ENCODE measurements at regions not wholly inside any gene's neighbourhood (a gene's known extent, or its start where the extent isn't known, plus 50 kb on each side); places are given as distances from the start of the nearest gene placed in this dataset.
"Not testable (repeated sequence)": the region's sequence is repeated elsewhere in the genome, so short reads cannot be mapped to it uniquely, and the experiment has no call there.

DNA sequence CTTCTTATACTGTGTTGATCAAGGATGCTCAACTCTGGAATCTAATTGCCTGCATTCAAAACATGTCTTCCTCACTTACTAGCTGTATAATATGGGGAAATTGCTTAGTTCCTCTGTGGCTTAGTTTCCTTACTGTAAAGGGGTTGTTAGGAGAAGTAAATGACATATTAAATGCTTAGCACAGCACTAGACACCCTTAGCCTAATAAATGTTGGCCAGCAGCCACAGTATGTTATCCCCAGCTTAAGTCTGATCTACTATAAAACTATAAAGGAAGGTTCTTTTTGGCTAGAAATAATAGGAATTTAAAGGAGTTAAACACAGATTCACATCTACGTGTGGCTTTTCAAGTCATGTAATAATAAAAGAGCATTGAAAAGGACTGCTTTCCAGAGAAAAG, 232.4 kb downstream of the PCSK1 start:
- WGBS, 2 donors = 52 to 63% methylated on average over 1 of the region's 1 CpG

DNA sequence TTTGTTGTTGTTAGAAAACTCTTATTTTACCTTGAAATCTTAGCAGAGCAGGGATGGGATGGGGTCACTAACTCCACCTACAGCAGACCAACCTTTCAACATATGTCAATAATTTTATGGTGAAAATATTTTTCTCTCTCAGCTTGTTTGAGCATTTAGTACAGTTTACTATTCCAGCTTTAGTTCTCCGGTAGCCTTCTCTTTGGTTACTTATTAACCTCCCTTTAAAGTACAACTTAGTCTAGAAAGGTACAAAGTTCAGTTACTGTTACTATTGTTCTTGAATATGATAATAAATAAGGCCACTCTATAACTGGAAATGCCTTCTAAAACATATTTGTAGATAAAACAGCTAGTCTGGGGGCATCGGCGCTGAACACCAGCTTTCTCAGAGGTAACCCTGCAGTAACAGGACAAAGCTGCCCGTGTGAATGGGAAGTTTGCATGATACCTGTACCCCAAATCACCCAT, 233.3 kb downstream of the PCSK1 start:
- no peaks in the 10 kb centered on the region for H3K36me3 ChIP-seq
- H3K27ac ChIP-seq = no peak overlapping the region
- no peaks in the 10 kb centered on the region for H3K27me3 ChIP-seq
- H3K9me3 ChIP-seq = no peaks in the 10 kb centered on the region
- TF ChIP-seq POLR2AphosphoS5 (IDR thresholded peaks at IDR 0.05) (no peak), POLR2A (IDR thresholded peaks at IDR 0.05) (no peak), EP300 (IDR thresholded peaks at IDR 0.05) (no peak), CTCF (IDR thresholded peaks at IDR 0.05) (no peak)
- no peak for ATAC-seq (ENCODE audit: low FRiP score in 2 of 2)
- no peaks in the 10 kb centered on the region for H3K4me1 ChIP-seq
- no peak for DNase-seq
- H3K4me3 ChIP-seq = no peak overlapping the region
- 72 to 83% methylated on average over 4 of the region's 4 CpGs for WGBS, 2 donors

More for the DNA sequence above, 232.4 kb downstream of the PCSK1 start:
- Histone ChIP-seq H3K9me3 (no peaks in the 10 kb centered on the region), H3K27me3 (no peaks in the 10 kb centered on the region), H3K4me1 (no peaks in the 10 kb centered on the region), H3K4me3 (no peak overlapping the region), H3K36me3 (no peaks in the 10 kb centered on the region), H3K27ac (no peak overlapping the region)
- DNase-seq = no peak
- peak in 1 of 2 donors; percentile 70 for ATAC-seq (ENCODE audit: low FRiP score in 2 of 2)
- TF ChIP-seq CTCF (IDR thresholded peaks at IDR 0.05) = no peak
- no peak for TF ChIP-seq POLR2A (IDR thresholded peaks at IDR 0.05)
- TF ChIP-seq EP300 (IDR thresholded peaks at IDR 0.05) = no peak
- no peak for TF ChIP-seq POLR2AphosphoS5 (IDR thresholded peaks at IDR 0.05)

GRCh38 chr5:96198356-96199058, 234.5 kb downstream of the PCSK1 start:
- TF ChIP-seq POLR2A (IDR thresholded peaks at IDR 0.05) (no peak), CTCF (IDR thresholded peaks at IDR 0.05) (no peak), EP300 (IDR thresholded peaks at IDR 0.05) (no peak), POLR2AphosphoS5 (IDR thresholded peaks at IDR 0.05) (no peak)
- H3K27me3 ChIP-seq = no peaks in the 10 kb centered on the region
- H3K9me3 ChIP-seq = no peaks in the 10 kb centered on the region
- DNase-seq (no peak), ATAC-seq (ENCODE audit: low FRiP score in 2 of 2) (peak in 1 of 2 donors; percentile 42)
- no peak overlapping the region for H3K27ac ChIP-seq
- H3K36me3 ChIP-seq = no peaks in the 10 kb centered on the region
- no peak overlapping the region for H3K4me3 ChIP-seq
- WGBS, 2 donors = 59 to 70% methylated on average over 3 of the region's 3 CpGs
- no peaks in the 10 kb centered on the region for H3K4me1 ChIP-seq

- ATAC-seq (ENCODE audit: low FRiP score in 2 of 2); H3K9me3 ChIP-seq; DNase-seq; H3K4me1 ChIP-seq; H3K4me3 ChIP-seq; H3K36me3 ChIP-seq; H3K27me3 ChIP-seq: not testable (repeated sequence)
- WGBS, 2 donors = 86 to 90% methylated on average over 3 of the region's 3 CpGs
- peak overlapping the region in 1 of 4 donors; percentile 40 for H3K27ac ChIP-seq
Observed at GRCh38 chr5:96197767-96198166, 235.3 kb downstream of the PCSK1 start.

DNA sequence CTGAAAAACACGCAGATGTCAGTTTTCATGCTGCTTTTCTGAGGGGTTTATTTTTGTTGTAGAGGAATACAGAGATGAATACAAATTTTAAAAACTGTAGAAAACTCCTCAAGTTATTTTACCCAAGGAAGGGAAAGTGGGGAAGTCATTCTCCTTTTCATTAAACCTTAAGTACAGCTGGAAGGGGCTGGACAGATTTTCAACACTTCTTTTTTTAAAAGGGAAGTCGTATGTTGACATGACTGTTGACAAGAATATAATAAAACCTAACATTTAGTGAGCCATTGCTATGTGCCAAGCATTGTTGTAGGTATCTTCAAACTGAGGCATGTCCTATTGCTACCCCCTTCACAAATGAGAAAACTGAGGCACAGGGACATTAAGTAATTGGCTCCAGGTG, 235.7 kb upstream of the ELL2 start:
- TF ChIP-seq EP300 (IDR thresholded peaks at IDR 0.05) (no peak), CTCF (IDR thresholded peaks at IDR 0.05) (no peak), POLR2A (IDR thresholded peaks at IDR 0.05) (no peak), POLR2AphosphoS5 (IDR thresholded peaks at IDR 0.05) (no peak)
- no peaks in the 10 kb centered on the region for H3K36me3 ChIP-seq
- H3K9me3 ChIP-seq = no peaks in the 10 kb centered on the region
- WGBS, 2 donors = 61% methylated on average over 2 of the region's 2 CpGs
- H3K4me3 ChIP-seq = no peak overlapping the region
- peak overlapping the region in 2 of 4 donors; percentile 40 to 60 for H3K27ac ChIP-seq
- H3K4me1 ChIP-seq = no peaks in the 10 kb centered on the region
- no peaks in the 10 kb centered on the region for H3K27me3 ChIP-seq
- ATAC-seq (ENCODE audit: low FRiP score in 2 of 2) (peak in 1 of 2 donors; percentile 42), DNase-seq (no peak)
